GM19452 (cell line): ENCODE measurements at regions not wholly inside any gene's neighbourhood (a gene's known extent, or its start where the extent isn't known, plus 50 kb on each side); places are given as distances from the start of the nearest gene placed in this dataset.
"Not testable (repeated sequence)": the region's sequence is repeated elsewhere in the genome, so short reads cannot be mapped to it uniquely, and the experiment has no call there.

Experiments used
- ATAC-seq: cut with Tn5 transposase; IDR thresholded peaks from one replicate; pipeline ENCODE4 v1.9.1; 2021; ENCODE audit not compliant: unreplicated experiment

DNA sequence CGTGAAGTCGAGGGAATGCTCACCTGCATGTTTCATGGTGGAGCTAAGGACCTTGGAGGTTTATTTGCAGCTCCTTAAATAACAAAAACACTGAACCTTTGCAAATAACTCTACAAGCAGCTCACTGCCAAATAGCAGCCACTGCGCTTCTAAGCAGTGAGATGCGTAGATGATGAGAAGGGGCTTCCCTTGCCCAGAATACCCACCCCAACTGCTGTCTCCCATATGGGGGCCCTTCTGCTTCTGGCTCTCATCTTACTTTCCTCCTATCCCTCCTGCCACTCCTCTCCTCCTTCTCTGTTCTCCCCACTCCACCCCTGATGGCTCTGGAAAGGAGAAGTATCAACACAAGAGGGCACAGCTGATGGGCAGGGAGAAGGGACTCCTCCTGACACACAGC, 193.3 kb upstream of the SSTR4 start:
- no peak for ATAC-seq

DNA sequence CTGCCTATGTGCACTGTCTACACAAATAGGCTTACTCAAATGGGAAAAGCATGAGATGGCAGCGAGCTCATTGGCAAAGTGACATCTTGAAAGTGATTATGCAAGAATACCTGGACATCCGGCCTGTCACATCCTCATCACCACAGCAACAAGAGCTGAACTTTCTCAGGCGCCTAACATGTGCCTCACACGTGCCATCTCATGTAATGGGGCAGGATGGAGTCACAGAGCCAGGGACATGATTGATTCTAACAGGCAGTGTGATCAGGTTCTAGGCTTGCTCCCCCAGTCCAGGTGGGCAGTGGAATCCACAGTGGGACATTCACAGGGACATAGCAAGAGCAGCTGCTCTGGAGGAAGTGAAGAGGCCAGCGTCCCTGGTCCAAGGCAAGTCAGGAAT, 192.3 kb upstream of the SSTR4 start:
- ATAC-seq, result no peak

DNA sequence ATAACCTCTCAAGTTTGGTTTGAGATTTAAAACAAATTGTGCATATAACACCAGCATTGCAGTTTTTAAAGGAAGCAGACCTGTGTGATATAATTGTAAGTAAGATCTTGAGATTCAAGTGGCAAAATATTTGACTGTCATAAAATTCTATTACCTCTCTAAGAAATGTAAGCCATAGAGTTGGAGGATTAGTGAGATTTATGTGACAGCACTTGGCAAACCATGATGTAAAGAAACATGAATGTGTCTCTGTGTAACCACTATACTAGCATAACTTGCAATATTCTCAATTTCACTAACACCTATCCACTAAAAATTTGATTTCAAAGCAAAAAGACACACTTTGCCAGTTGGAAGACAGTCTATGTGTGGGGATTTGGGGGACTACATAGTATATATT, 190.2 kb upstream of the SSTR4 start:
- no peak for ATAC-seq

DNA sequence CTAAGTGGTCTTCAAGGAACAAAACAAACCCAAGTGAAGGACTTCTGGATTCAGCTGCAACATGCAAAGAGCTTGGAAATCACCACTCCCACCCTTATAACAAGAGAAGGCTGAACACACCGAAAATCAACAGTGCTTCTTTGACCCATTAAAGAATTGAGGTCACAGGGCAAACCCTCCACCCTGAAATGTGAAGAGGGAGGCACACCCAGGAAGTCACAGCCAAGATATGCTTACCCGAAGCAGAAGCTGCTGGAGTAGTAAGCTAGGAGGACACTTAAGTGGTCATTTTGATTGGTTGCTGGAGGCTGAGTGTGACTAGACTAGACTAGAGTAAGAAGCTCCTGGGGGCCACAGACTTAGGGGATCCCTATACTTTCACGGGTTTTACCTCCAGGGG, 188.2 kb upstream of the SSTR4 start:
- no peak for ATAC-seq

DNA sequence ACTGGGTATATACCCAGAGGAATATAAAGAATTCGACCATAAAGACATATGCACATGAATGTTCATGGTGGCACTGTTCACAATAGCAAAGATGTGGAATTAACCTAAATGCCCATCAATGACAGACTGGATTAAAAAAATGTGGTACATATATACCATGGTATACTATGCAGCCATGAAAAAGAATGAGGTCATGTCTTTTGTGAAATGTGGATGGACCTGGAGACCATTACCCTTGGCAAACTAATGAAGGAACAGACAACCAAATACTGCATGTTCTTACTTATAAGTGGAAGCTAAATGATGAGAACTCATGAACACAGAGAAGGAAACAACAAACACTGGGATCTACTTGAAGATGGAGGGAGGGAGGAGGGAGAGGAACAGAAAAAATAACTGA, 186.7 kb upstream of the SSTR4 start:
- no peak for ATAC-seq

DNA sequence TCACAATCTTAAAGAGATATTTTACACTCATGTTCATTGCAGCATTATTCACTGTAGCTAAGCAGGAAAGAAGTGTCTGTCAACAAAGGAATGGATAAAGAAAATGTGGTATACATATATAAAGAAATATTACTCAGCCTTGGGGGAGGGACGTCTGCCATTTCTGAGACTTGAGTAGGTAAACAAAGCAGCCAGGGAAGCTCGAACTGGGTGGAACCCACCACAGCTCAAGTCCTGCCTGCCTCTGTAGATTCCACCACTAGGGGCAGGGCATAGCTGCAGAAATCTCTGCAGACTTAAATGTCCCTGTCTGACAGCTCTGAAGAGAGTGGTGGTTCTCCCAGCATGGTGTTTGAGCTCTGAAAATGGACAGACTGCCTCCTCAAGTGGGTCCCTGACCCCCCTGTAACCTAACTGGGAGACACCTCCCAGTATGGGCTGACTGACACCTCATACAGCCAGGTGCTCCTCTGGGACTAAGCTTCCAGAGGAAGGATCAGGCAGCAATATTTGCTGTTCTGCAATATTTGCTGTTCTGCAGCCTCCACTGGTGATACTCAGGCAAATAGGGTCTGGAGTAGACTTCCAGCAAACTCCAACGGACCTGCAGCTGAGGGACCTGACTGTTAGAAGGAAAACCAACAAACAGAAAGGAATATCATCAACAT, 183.3 kb upstream of the SSTR4 start:
- ATAC-seq, result not testable (repeated sequence)

DNA sequence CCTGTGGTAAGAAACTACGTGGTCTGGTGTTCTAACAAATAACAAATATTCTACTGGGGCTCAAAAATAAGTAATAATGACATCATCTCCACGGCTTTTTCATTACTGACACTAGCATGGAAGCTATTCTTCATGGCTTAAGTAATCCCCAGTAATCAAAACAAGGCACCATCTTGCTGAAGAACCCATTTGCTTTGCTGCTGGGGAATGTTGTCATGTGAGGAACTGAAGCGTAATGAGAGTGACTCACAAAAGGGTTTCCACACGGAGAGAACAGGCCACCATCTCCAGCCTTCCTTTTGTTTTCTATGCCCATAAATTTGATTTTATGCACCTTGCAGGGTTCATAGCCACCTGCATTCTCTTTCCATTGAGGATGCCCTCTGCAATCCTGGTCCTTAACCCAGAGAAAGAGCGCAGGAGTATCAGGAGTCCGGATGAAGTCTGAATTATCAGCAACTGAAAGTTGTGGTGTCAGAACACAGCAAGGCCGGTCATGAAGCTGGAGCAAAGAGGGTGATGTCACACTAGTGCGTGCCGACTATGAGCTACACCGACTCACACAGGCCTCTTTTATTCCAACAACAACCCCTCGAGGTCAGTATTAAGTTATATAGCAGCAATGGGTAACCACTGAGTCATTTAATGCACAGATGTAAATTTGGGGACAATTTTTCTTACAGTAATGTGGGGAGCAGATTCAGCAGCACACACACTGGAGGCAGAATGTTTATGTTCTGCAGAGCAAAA, 173.7 kb upstream of the SSTR4 start:
- ATAC-seq, result no peak

DNA sequence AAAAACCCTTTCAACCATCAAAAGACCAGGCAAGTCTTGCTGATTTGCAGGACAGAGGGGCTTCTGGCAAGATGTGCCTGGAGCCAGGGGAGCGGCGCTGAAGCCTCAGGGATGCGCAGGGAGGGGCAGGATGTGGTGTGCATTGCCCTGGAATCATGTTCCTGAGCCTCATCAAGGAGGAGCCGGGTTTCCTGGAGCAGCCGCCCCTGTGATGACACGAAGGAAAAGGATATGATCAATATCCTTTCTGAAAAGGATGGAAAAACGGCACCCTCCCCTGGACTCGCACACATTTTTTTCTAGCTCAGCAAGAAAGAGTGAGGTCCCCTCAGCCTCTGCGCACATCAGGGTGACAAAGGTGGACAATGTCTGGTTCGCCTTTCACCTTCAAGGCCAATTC, 173.1 kb upstream of the SSTR4 start:
- no peak for ATAC-seq

DNA sequence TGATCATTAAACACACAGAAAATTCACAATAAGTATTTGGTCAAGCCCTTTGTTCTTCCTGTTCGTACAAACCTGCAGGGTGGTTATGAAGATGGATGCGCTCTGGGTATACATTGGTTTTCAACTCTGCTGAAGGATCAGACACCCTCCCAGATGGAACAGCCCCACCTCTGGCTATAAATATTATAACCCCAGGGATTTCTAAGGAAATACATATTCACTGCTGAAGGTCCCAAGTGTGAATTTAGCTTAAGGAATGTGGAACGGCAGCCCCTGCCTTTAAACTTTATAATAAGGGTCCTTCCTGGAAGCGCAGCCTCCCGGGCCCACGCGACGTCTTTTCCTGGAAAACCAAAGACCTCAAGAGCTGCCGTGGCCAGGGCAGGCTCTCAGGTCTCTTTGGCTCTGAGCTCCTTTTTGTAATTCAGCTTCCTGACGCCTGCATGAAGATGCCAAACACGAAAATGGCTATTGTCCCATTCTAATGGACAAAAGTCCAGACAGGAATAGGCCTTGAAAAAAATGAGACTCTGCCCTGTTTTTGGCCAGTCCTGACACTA, 172.4 kb upstream of the SSTR4 start:
- ATAC-seq, result no peak

DNA sequence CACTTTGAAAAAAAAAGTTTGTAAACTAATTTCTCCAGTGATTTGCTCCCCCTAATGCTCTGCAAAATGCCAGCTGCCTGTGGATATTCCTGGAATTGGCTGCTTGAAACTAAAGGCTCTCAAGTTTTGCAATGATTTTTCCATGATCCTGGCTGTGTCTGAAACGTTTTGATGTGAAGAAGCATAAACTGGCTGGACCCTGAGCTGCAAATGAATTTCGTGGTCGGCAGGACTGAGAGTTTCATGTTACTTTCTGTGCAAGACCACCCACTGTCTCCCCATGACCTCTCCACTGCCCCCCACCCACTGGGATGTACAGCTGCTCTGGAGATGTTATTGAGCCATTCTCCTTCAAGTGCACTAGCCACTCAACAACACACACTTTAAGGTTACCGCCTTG, 171.3 kb upstream of the SSTR4 start:
- ATAC-seq, result no peak

DNA sequence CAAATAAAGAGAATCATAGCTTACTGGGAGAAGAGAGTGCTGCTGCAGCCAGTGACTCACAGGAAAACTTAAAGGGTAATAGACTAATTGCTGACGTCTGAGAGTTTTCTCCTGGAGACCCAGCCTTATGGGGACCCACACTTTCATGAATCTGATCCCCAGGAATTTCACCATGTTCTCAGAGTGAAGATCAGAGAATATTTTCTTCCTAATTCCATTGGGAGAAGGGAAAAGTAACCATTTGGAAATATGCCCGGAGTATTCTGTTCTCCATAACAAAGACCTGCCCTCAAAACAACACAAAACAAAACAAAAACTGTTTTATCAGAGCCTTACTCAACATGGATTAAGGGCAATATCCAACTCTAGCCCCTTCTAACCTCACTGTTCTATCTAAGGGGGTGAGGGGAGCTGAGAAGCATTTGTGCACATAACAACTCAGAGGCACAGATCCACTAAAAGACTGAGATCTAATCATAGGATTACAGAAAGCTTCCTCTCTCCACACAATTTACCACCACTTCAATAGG, 168.2 kb upstream of the SSTR4 start:
- no peak for ATAC-seq

DNA sequence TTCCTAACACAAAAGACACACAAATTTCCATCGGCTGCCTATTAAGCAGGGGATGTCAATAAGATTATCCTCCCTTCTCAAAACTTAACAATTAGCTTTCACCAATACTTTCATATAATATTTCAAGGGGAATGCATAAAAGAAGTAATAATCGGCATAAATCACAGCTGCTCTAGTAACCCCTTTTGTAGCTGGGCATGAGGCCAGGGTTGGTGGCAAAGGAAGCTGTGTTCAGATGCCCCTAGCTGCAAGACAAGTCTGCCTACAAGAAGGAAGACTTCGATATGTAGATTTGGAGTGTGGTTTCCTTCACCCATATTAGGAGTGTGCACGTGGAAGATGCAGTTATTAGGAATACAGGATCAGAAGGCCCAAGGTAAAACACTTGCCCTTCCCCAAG, 156.9 kb upstream of the SSTR4 start:
- no peak for ATAC-seq

DNA sequence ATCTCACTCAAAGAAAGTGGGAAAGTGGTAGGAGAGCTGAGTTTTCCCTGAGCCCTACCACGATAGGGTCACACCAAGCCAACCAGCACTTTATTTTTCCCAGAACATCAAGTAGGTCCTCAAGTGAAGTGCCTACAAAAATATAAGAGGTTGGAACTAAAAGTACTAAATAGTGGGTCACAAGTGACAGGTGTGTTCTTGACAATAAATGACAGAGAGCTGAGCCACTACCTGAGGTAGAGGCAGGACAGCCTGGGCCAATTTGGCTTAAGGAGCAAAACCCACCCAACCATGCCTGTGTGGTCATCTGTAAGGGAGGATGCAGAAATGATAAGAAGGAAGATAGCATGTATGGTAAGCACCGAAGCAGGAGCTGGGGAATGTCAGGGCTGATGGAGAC, 154.8 kb upstream of the SSTR4 start:
- ATAC-seq, result no peak

DNA sequence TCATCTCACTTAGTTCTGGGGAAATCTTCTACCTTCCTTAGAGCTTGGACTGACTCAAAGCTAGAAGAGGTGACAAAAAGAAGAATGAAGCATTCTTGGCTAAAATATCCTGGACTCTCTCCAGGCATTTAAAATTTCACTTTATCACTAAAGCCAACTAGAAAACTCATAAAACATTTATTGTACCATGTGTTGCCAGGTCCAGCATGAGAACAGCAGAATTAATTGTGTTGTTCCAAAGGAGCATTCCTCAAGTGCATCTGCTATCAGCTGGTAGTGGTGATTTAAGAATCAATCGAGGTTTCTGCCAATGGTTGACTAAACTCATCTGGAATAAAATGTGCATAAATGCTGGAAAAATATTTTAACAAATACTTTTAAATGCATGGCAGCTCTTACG, 147.3 kb upstream of the SSTR4 start:
- no peak for ATAC-seq

DNA sequence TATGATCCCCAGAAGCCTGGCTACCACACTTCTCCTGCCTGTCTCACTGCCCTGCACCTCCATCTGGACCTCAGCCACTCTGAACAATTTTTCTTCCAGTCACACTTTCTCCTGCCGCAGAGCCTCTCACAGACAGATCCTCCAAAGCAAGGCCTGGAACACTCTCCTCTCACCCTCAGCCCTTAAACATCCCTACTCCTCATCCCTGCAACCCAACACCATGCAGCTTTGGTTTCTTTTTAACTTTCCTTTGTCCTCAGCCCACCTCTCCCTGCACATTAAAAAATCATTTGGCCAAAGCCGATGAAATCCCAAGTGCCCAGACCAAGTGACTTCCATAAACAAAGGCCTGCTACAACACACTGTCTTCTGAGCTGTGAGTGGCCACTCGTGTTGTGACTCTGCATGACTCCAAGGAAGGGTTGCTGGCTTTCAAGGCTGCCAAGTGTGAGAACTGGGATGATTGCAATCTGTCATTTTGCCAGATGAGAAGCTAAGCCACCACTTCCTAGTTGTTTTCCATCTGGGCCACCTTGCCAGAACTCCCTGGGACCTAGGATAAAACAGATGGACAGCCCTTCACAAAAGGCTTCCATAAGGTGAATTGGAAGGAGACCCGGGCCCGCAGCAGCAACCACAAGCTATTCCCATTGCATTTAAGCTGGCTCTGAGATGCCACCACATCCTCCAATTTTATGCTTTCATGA, 144.4 kb upstream of the SSTR4 start:
- ATAC-seq, result no peak

DNA sequence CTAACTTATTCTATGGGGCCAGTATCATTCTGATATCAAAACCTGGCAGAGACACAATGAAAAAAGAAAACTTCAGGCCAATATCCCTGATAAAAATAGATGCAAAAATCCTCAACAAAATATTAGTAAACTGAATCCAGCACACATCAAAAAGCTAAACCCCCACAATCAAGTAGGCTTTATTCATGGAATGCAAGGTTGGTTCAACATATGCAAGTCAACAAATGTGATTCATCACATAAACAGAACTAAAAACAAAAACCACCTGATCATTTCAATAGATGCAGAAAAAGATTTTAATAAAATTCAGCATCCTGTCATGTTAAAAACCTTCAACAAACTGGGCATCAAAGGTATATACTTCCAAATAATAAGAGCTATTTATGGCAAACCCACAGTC, 133.9 kb upstream of the SSTR4 start:
- no peak for ATAC-seq

DNA sequence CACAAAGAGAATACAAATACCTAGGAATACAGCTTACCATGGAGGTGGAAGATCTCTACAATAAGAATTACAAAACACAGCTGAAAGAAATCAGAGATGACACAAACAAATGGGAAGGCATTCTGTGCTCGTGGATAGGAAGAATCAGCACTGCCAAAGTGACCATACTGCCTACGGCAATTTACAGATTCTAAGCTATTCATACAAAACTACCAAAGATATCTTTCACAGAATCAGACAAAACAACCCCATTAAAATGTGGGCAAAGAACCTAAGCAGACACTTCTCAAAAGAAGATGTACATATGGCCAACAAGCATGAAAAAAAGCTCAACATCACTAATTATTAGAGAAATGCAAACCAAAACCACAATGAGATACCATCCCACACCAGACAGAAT, 133.2 kb upstream of the SSTR4 start:
- no peak for ATAC-seq

DNA sequence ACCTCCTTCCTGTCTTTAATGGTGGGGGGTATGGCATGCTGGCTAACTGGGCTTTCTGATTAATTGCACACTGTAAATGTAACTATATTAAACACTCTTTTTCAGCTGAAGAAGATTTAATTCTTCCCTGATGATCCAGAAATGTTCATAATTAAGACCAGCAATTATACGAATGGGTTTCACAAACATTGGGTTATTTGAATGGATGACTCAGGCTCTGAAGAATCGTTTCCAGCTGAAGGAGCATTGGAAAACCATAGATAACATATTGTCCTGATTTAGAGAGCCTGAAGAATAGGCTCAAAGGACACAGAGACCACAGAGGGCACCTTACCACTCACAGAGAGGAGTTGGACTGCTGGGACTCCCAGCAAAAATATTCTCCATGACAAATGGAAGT, 130.7 kb upstream of the SSTR4 start:
- no peak for ATAC-seq

DNA sequence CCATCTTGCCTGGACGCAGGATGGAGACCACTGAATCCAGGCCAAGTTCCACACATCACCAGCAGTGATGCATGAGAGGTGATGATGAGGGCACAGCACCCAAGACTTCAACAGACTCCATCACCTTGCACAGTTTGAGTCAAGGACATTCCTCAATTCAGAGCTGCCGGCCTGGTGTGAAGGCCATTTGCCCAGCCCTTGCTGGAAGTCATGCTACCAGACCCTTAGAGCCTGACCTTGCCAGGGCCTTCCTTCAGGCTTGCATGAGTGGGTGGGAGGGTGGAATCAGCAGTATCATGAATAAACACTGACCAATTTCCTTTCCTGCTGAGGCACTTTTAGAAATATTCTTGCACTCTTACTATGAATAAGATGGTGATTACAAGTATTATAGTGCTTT, 130.2 kb upstream of the SSTR4 start:
- ATAC-seq, result no peak

DNA sequence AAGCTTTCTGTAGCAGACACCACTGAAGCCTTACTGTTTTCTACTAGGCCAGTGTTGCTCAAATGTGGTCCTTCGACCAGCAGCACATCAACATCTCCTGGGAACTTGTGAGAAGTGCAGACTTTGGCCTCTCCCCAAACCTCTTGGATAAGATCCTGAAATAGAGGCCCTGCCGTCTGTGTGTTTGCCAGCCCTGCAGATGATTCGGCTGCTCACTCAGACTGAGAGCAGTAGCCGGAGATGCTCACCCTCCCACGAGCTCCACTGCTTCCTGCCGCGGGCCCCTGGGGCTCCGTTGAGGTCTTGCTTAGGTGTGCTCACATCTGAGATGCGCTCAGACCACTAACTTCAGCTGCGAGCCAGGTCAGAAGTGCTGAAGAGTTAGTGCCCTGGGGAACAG, 129.5 kb upstream of the SSTR4 start:
- ATAC-seq, result no peak

DNA sequence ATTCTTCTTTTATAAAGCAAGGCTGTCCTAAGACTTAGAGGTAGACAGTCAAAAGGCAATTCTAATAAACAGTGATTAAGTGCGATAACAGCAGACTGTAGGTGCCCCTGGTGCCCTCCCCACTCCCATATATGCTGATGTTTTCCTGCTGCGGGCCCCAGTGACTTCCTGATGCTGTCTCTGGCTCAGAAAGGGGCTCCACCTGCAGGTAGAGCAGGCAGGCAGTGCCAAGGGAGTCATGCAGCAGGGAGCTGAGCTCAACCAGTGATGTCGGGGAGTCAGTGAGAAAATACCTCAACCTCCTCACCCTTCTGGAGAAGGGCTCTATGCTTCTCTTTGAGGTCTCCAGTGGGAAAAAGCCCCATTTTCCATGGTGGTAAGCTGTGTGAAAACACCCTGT, 126.7 kb upstream of the SSTR4 start:
- ATAC-seq, result no peak

DNA sequence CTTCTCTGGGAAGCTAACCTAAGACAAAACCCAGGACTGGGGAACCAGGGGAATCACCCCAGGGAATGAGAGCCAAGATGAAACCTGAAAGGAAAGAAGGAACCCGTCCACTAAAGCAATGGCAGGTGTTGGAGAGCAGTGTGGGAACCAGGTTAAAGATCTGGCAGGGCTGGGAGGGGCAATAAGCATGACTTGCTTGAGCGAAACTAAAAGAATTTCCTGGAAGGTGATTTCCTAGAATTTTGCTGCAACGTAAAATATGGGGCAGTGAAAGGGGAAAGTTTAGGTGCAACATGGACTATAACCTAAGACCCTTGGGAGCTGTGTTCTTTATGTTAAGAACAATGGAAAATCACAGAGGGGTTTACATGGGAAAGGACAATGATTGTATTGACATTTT, 126.2 kb upstream of the SSTR4 start:
- no peak for ATAC-seq
